ENCODE measurements at regions not wholly inside any gene's neighbourhood (a gene's known extent, or its start where the extent isn't known, plus 50 kb on each side); places are given as distances from the start of the nearest gene placed in this dataset.

GRCh38 chr1:54464477-54465146, 58.4 kb upstream of the SSBP3 start:
- no peak overlapping the region for H3K4me3 ChIP-seq (ENCODE audit: low read depth, low read length)
- TF ChIP-seq, protein P1, sequence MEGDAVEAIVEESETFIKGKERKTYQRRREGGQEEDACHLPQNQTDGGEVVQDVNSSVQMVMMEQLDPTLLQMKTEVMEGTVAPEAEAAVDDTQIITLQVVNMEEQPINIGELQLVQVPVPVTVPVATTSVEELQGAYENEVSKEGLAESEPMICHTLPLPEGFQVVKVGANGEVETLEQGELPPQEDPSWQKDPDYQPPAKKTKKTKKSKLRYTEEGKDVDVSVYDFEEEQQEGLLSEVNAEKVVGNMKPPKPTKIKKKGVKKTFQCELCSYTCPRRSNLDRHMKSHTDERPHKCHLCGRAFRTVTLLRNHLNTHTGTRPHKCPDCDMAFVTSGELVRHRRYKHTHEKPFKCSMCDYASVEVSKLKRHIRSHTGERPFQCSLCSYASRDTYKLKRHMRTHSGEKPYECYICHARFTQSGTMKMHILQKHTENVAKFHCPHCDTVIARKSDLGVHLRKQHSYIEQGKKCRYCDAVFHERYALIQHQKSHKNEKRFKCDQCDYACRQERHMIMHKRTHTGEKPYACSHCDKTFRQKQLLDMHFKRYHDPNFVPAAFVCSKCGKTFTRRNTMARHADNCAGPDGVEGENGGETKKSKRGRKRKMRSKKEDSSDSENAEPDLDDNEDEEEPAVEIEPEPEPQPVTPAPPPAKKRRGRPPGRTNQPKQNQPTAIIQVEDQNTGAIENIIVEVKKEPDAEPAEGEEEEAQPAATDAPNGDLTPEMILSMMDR (conservative IDR thresholded peaks at IDR 0.05; ENCODE audit: low read depth, low read length): no peak
- DNase-seq (ENCODE audit: low read depth): no peak

DNA sequence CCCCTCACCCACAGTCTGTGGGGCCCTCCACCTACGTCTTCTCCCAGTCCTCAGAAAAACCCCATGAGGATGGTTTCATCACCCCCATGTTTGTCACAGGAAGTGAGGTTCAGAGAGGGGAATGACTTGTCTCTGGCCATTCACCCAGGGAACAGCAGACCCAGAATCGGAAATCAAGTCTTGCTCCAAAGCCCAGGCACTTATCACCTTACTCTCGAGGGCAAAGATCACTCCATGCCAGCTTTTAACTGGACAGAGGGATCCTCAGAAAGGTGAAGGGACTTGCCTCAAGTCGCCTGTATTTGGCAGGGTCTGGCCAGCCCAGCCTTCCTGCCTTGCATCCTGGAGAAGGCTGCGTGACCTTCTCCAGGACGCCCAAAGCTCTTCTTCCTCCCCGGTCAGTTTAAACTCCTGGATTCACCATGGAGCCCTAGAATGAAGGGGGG, 57.9 kb upstream of the SSBP3 start:
- no peak overlapping the region for H3K4me3 ChIP-seq (ENCODE audit: low read depth, low read length)
- DNase-seq (ENCODE audit: low read depth): no peak
- TF ChIP-seq, protein P1 (conservative IDR thresholded peaks at IDR 0.05; ENCODE audit: low read depth, low read length): no peak

DNA sequence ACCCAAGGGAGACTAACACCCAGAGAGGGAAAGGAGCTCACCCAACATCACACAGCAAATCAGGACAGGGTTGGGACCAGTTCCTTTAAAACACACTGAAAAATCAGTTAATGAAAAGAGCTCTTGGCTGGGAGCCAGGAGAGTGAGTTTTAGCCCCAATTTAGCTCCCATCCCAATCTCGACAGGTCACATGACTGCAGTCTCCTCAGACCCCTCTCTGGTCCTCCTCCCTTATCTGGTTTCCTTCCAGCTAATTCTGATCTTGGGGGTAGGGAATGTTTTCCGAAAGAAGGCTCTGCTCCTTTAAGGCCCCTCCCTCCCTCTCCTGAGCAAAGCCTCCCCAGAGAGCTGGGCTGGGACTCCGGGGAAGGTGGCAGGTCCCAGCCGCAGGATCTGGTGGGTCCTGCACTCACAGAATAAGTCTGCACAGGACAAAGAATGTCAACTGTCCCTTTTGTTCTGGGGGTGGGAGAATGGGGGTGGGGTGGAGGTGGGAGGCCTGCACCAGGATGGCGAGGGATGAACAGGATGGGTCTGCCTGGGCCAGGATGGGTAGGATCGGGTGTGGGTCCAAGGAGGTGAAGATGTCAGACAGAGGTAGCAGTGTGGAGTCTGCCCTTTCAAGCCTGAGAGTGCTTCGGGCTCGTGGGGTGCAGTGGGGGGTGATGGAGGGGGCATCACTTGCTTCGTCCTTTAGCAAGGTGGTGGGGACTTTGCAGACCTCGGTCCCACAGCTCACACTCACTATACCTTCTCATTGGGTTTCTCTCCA, 57.3 kb upstream of the SSBP3 start:
- TF ChIP-seq, protein P1 (conservative IDR thresholded peaks at IDR 0.05; ENCODE audit: low read depth, low read length): no peak
- H3K4me3 ChIP-seq (ENCODE audit: low read depth, low read length): no peak overlapping the region
- DNase-seq (ENCODE audit: low read depth): no peak

DNA sequence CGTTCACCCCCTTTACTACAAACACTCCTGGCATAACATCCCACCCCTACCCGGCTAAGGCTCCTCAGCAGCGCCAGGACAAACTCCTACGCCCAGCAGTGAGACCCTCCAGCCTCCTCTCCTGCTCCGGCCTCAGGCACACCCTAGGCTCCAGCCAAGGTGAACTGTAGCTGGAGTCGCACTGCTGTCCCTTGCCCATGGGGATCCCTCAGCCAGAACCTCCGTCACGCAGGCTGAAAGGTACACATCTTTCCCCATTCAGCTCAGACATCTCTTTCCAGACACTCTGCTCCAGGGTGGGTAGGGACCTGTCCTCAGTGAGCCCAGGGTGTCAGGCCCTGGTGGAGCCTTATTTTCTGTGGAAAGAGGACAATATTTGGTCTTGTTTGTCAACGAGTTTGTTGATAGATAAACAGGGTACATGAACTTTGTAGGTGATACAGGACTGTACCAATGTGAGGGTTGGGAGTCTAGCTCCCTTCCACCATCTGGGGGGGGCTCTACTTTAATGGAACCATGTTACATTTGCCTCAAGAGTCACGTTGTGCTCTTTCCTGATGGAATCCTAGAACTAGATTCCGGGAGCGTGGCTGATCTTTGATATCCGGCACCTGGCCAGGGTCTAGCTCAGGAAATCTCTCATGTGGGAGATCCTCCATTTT, 56.5 kb upstream of the SSBP3 start:
- no peak for DNase-seq (ENCODE audit: low read depth)
- no peak overlapping the region for H3K4me3 ChIP-seq (ENCODE audit: low read depth, low read length)
- TF ChIP-seq, protein P1 (conservative IDR thresholded peaks at IDR 0.05; ENCODE audit: low read depth, low read length): no peak

- no peak for DNase-seq (ENCODE audit: low read depth)
- TF ChIP-seq, protein P1 (conservative IDR thresholded peaks at IDR 0.05; ENCODE audit: low read depth, low read length): no peak
- H3K4me3 ChIP-seq (ENCODE audit: low read depth, low read length): no peak overlapping the region
These were observed 55.8 kb upstream of the SSBP3 start for GRCh38 chr1:54461731-54462596.

GRCh38 chr1:54460861-54461387, 54.7 kb upstream of the SSBP3 start:
- TF ChIP-seq, protein P1 (conservative IDR thresholded peaks at IDR 0.05; ENCODE audit: low read depth, low read length): no peak
- no peak overlapping the region for H3K4me3 ChIP-seq (ENCODE audit: low read depth, low read length)
- DNase-seq (ENCODE audit: low read depth): no peak
